DND-41 (cell line): ENCODE measurements at regions not wholly inside any gene's neighbourhood (a gene's known extent, or its start where the extent isn't known, plus 50 kb on each side); places are given as distances from the start of the nearest gene placed in this dataset.

Experiments
- EZH2 ChIP-seq: IDR thresholded peaks from 3 replicates; pipeline ENCODE4 v1.6.1; 2012; ENCODE audit warnings: borderline replicate concordance, low read depth, mild to moderate bottlenecking, moderate library complexity, low read length, inconsistent platforms; ENCODE audit not compliant: severe bottlenecking
- TF ChIP-seq, protein P1 (sequence below): IDR thresholded peaks from 2 replicates; pipeline ENCODE4 v1.5.1; 2012; ENCODE audit warnings: borderline replicate concordance, low read length, moderate library complexity, mild to moderate bottlenecking; ENCODE audit not compliant: poor library complexity, severe bottlenecking; ENCODE audit errors: extremely low read depth

DNA sequence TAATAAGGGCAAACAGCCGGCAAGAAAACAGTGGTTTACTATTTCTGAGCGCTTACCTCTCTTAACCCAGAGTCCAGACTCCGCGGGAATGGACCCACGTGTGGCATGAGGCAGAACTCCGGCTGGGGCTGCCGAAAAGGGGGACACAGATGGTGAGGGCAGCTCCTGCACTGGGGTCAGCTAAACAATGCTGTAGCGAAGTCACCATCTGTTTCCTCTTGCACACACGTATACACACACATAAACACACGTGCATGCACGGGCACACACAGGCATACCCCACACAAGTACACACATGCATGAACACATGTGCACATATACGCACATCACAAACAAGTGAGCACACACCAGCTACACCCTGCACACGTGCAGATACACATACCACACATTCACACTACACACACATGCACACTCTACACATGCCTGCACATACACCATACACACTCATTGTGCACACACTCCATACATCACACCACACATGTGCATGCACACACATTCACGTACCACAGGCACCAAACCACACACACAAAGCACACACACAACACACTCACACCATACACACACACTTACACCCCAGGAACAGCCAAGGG lies 105.9 kb upstream of the ID2 start:
- TF ChIP-seq, protein P1, sequence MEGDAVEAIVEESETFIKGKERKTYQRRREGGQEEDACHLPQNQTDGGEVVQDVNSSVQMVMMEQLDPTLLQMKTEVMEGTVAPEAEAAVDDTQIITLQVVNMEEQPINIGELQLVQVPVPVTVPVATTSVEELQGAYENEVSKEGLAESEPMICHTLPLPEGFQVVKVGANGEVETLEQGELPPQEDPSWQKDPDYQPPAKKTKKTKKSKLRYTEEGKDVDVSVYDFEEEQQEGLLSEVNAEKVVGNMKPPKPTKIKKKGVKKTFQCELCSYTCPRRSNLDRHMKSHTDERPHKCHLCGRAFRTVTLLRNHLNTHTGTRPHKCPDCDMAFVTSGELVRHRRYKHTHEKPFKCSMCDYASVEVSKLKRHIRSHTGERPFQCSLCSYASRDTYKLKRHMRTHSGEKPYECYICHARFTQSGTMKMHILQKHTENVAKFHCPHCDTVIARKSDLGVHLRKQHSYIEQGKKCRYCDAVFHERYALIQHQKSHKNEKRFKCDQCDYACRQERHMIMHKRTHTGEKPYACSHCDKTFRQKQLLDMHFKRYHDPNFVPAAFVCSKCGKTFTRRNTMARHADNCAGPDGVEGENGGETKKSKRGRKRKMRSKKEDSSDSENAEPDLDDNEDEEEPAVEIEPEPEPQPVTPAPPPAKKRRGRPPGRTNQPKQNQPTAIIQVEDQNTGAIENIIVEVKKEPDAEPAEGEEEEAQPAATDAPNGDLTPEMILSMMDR = no peak
- TF ChIP-seq EZH2 = no peak
